BJ (cell line): ENCODE measurements at regions not wholly inside any gene's neighbourhood (a gene's known extent, or its start where the extent isn't known, plus 50 kb on each side); places are given as distances from the start of the nearest gene placed in this dataset.

Source experiments
- CTCF ChIA-PET: fragments of 350-600 bp; formaldehyde crosslinking; extraction: SDS; loops from one replicate; lab custom pipeline; 2021; ENCODE audit warnings: antibody characterized with exemption, inconsistent platforms; lab: Yijun Ruan, JAX
- POLR2A ChIA-PET: fragments of 300-600 bp; sonication (Branson Sonifier 250); formaldehyde crosslinking; extraction: SDS; loops from one replicate; lab custom pipeline; 2021; ENCODE audit warnings: antibody characterized with exemption; lab: Charles Lee
- DNase-seq: peaks from one replicate; pipeline ENCODE4 v3.0.0-alpha.2; 2011; ENCODE audit warnings: low read depth
- H3K27me3 ChIP-seq: 2 replicates; pipeline ENCODE4 v1.6.0; 2011; ENCODE audit warnings: low read length; ENCODE audit not compliant: control insufficient read depth, insufficient read depth
- H3K36me3 ChIP-seq: 2 replicates; pipeline ENCODE4 v1.5.1; 2011; ENCODE audit warnings: low read length; ENCODE audit not compliant: control insufficient read depth, insufficient read depth
- H3K4me3 ChIP-seq: 2 replicates; pipeline ENCODE4 v1.5.1; 2011; ENCODE audit warnings: low read depth, mild to moderate bottlenecking, control low read depth, low read length
- CTCF ChIP-seq: IDR thresholded peaks from 2 replicates; pipeline ENCODE4 v1.5.1; 2011; ENCODE audit warnings: low read depth, mild to moderate bottlenecking, control low read depth, inconsistent platforms, low read length, moderate library complexity; ENCODE audit not compliant: insufficient read depth

GRCh38 chr22:22423681-22424080 lies 84.9 kb downstream of the ZNF280B start:
- CTCF ChIA-PET, result no interaction called here
- Histone ChIP-seq H3K4me3 (no peak overlapping the region), H3K36me3 (no peaks in the 10 kb centered on the region), H3K27me3 (no peaks in the 10 kb centered on the region; the same call in 1 of the 2 replicates)
- POLR2A ChIA-PET, result no interaction called here
- TF ChIP-seq CTCF, result no peak
- no peak for DNase-seq

- POLR2A ChIA-PET, result no interaction called here
- CTCF ChIA-PET, result interaction anchor here (1.2 kb wide), 1 partner anchor 40 kb away, joined by 3 read pairs; no protein-coding TSS in a partner anchor
- no peaks in the 10 kb centered on the region; the same call in 1 of the 2 replicates for H3K27me3 ChIP-seq
- no peaks in the 10 kb centered on the region for H3K36me3 ChIP-seq
- H3K4me3 ChIP-seq, result no peak overlapping the region
- DNase-seq, result no peak
- no peak for TF ChIP-seq CTCF
These were observed 84.2 kb downstream of the ZNF280B start for GRCh38 chr22:22424210-22424800.

- TF ChIP-seq CTCF, result no peak
- H3K27me3 ChIP-seq, result no peaks in the 10 kb centered on the region; the same call in 1 of the 2 replicates
- POLR2A ChIA-PET, result no interaction called here
- no peaks in the 10 kb centered on the region for H3K36me3 ChIP-seq
- DNase-seq, result no peak
- no peak overlapping the region for H3K4me3 ChIP-seq
- CTCF ChIA-PET, result interaction anchor here (1.2 kb wide), 1 partner anchor 39 kb away, joined by 3 read pairs; no protein-coding TSS in a partner anchor
These were observed 83.6 kb downstream of the ZNF280B start for GRCh38 chr22:22424956-22425355.

- CTCF ChIA-PET, result interaction anchor here (1.2 kb wide), 1 partner anchor 39 kb away, joined by 3 read pairs; no protein-coding TSS in a partner anchor
- POLR2A ChIA-PET, result no interaction called here
- TF ChIP-seq CTCF, result no peak
- Histone ChIP-seq H3K27me3 (no peaks in the 10 kb centered on the region; the same call in 1 of the 2 replicates), H3K36me3 (no peaks in the 10 kb centered on the region), H3K4me3 (no peak overlapping the region)
- no peak for DNase-seq
These were observed 83.2 kb downstream of the ZNF280B start for GRCh38 chr22:22425356-22425755.

GRCh38 chr22:22425783-22426624 lies 82.5 kb downstream of the ZNF280B start:
- POLR2A ChIA-PET, result no interaction called here
- no peak for TF ChIP-seq CTCF
- CTCF ChIA-PET, result no interaction called here

More at GRCh38 chr22:22425783-22426624, 82.5 kb downstream of the ZNF280B start:
- Histone ChIP-seq H3K27me3 (no peaks in the 10 kb centered on the region; the same call in 1 of the 2 replicates), H3K36me3 (no peaks in the 10 kb centered on the region), H3K4me3 (no peak overlapping the region)
- no peak for DNase-seq
